ENCODE measurements at regions not wholly inside any gene's neighbourhood (a gene's known extent, or its start where the extent isn't known, plus 50 kb on each side); places are given as distances from the start of the nearest gene placed in this dataset.
"Not testable (repeated sequence)": the region's sequence is repeated elsewhere in the genome, so short reads cannot be mapped to it uniquely, and the experiment has no call there.

GRCh38 chr21:25487046-25487594 is 120.2 kb downstream of the MRPL39 start:
- no peak for DNase-seq

GRCh38 chr21:25485914-25486313 is 121.4 kb downstream of the MRPL39 start:
- no peak for DNase-seq

- DNase-seq, result no peak
These were observed 139.4 kb downstream of the MRPL39 start for GRCh38 chr21:25467896-25468295.

- DNase-seq, result not testable (repeated sequence)
These were observed 140.2 kb downstream of the MRPL39 start for GRCh38 chr21:25467071-25467470.

- DNase-seq, result no peak
These were observed 140.8 kb downstream of the MRPL39 start for GRCh38 chr21:25466470-25466869.

- DNase-seq, result no peak
These were observed 142.0 kb downstream of the MRPL39 start for GRCh38 chr21:25465263-25465662.

GRCh38 chr21:25464275-25464674 is 143.0 kb downstream of the MRPL39 start:
- no peak for DNase-seq

- DNase-seq, result no peak
These were observed 144.7 kb downstream of the MRPL39 start for GRCh38 chr21:25462517-25462971.

GRCh38 chr21:25461725-25462124 is 145.6 kb downstream of the MRPL39 start:
- DNase-seq, result no peak

GRCh38 chr21:25459993-25460392 is 147.3 kb downstream of the MRPL39 start:
- DNase-seq, result no peak

GRCh38 chr21:25459365-25459764 is 147.9 kb downstream of the MRPL39 start:
- DNase-seq, result no peak

- no peak for DNase-seq
These were observed 148.8 kb downstream of the MRPL39 start for GRCh38 chr21:25458484-25458883.

- no peak for DNase-seq
These were observed 149.3 kb downstream of the MRPL39 start for GRCh38 chr21:25457946-25458345.

GRCh38 chr21:25457411-25457810 is 149.9 kb downstream of the MRPL39 start:
- no peak for DNase-seq

- peak in 1 of 2 experiments; percentile 59 for DNase-seq
These were observed 150.6 kb downstream of the MRPL39 start for GRCh38 chr21:25456672-25457071.

- no peak for DNase-seq
These were observed 153.8 kb downstream of the MRPL39 start for GRCh38 chr21:25453524-25453923.

GRCh38 chr21:25449950-25450349 is 157.3 kb downstream of the MRPL39 start:
- no peak for DNase-seq

GRCh38 chr21:25441835-25442234 is 165.4 kb downstream of the MRPL39 start:
- DNase-seq, result no peak

GRCh38 chr21:25437465-25437864 is 169.8 kb downstream of the MRPL39 start:
- not testable (repeated sequence) for DNase-seq

GRCh38 chr21:25428537-25428936 is 178.7 kb downstream of the MRPL39 start:
- DNase-seq, result no peak

- DNase-seq, result no peak
These were observed 179.5 kb downstream of the MRPL39 start for GRCh38 chr21:25427828-25428227.

- DNase-seq, result no peak
These were observed 180.7 kb downstream of the MRPL39 start for GRCh38 chr21:25426580-25426979.

GRCh38 chr21:25425156-25425555 is 182.1 kb downstream of the MRPL39 start:
- DNase-seq, result no peak

- no peak for DNase-seq
These were observed 182.6 kb downstream of the MRPL39 start for GRCh38 chr21:25424634-25425033.

GRCh38 chr21:25424048-25424447 is 183.2 kb downstream of the MRPL39 start:
- DNase-seq, result no peak

Measured in activated T-cell treated with anti-CD3 and anti-CD28 coated beads, Interleukin-2, amount 50 U/mL, for 48 hours (primary cell).